H1 (cell line): ENCODE measurements at regions not wholly inside any gene's neighbourhood (a gene's known extent, or its start where the extent isn't known, plus 50 kb on each side); places are given as distances from the start of the nearest gene placed in this dataset.

Experiments used
- CHD1 ChIP-seq: IDR thresholded peaks from 2 replicates; pipeline ENCODE4 v1.6.1; 2012; ENCODE audit warnings: low read depth, low read length, improper control_type of control experiment
- CTBP2 ChIP-seq: IDR thresholded peaks from 2 replicates; pipeline ENCODE4 v1.7.0; 2011; ENCODE audit warnings: borderline replicate concordance, mild to moderate bottlenecking, moderate library complexity, mixed read lengths, low read length; ENCODE audit not compliant: insufficient read depth, insufficient read length
- EZH2 ChIP-seq: fragments of 200-600 bp; sonication (generic); IDR thresholded peaks from 2 replicates; pipeline ENCODE4 v1.7.1; 2012; ENCODE audit warnings: low read depth, mild to moderate bottlenecking, moderate library complexity, low read length, inconsistent platforms; ENCODE audit not compliant: severe bottlenecking
- GABPA ChIP-seq: IDR thresholded peaks from 2 replicates; pipeline ENCODE4 v1.6.1; 2011; ENCODE audit warnings: mild to moderate bottlenecking, low read length, moderate library complexity, borderline replicate concordance; ENCODE audit not compliant: insufficient read depth
- HDAC2 ChIP-seq, 2 experiments: fragments of 300-600 bp in 1 of 2; sonication (generic) in 1 of 2; IDR thresholded peaks; 2 replicates each; pipeline ENCODE4 v1.6.1; 2011 to 2012; ENCODE audit warnings: low read depth in 2 of 2, low read length in 2 of 2, mild to moderate bottlenecking in 2 of 2, moderate library complexity in 2 of 2, borderline replicate concordance in 1 of 2, inconsistent platforms in 1 of 2
- PHF8 ChIP-seq: fragments of 200-600 bp; sonication (generic); conservative IDR thresholded peaks from 2 replicates; pipeline ENCODE4 v1.7.1; 2012; ENCODE audit warnings: low read depth, mild to moderate bottlenecking, inconsistent platforms, low read length, moderate library complexity
- POLR2A ChIP-seq, 2 experiments: IDR thresholded peaks; 1 replicate in 1 of 2; 2 replicates in 1 of 2; pipeline ENCODE4 v1.6.1; 2011; ENCODE audit warnings: low read depth in 2 of 2, low read length in 2 of 2, mild to moderate bottlenecking in 2 of 2; ENCODE audit errors: control extremely low read depth in 1 of 2
- POLR2AphosphoS5 ChIP-seq: IDR thresholded peaks from 2 replicates; pipeline ENCODE4 v1.6.1; 2011; ENCODE audit warnings: low read depth, low read length
- RFX5 ChIP-seq: IDR thresholded peaks from 2 replicates; pipeline ENCODE4 v1.6.1; 2011; ENCODE audit warnings: low read depth, low read length, improper control_type of control experiment, borderline replicate concordance
- SUZ12 ChIP-seq: fragments of 200-600 bp; sonication (generic); IDR thresholded peaks from 2 replicates; pipeline ENCODE4 v1.6.1; 2012; ENCODE audit warnings: mild to moderate bottlenecking, inconsistent platforms, low read length, moderate library complexity, mixed read lengths
- TAF1 ChIP-seq: IDR thresholded peaks from 2 replicates; pipeline ENCODE4 v1.6.1; 2011; ENCODE audit warnings: mild to moderate bottlenecking, low read depth, low read length
- YY1 ChIP-seq: IDR thresholded peaks from 2 replicates; pipeline ENCODE4 v1.6.1; 2011; ENCODE audit warnings: low read depth, mild to moderate bottlenecking, low read length
- TF ChIP-seq, protein P1 (sequence below), 3 experiments: IDR thresholded peaks; 1 replicate in 2 of 3; 2 replicates in 1 of 3; pipeline versions ENCODE4 v1.5.1 to v1.6.1; 2011; ENCODE audit warnings: low read length in 3 of 3, mild to moderate bottlenecking in 3 of 3, inconsistent platforms in 2 of 3, low read depth in 1 of 3, moderate library complexity in 1 of 3; ENCODE audit not compliant: insufficient read depth in 1 of 3; ENCODE audit errors: control extremely low read depth in 1 of 3
- TF ChIP-seq, protein P2 (sequence below): IDR thresholded peaks from 2 replicates; pipeline ENCODE4 v1.6.1; 2012; ENCODE audit warnings: inconsistent platforms

DNA sequence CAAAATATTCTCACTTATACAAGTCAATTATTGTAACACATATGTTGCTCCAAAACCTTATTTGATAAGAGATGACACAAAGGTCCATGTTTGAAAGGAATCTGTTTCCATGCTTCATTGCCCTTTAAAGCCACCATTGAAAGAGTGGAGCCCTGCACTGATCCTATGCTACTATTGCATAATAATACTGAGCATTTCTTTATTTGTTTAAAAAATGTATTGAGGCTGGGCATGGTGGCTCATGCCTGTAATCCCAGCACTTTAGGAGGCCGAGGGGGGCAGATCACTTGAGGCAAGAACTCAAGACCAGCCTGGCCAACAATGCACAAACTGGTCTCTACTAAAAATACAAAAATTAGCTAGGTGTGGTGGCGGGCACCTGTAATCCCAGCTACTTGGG is 178.8 kb upstream of the STARD13 start:
- no peak for TF ChIP-seq POLR2AphosphoS5
- TF ChIP-seq, protein P1, sequence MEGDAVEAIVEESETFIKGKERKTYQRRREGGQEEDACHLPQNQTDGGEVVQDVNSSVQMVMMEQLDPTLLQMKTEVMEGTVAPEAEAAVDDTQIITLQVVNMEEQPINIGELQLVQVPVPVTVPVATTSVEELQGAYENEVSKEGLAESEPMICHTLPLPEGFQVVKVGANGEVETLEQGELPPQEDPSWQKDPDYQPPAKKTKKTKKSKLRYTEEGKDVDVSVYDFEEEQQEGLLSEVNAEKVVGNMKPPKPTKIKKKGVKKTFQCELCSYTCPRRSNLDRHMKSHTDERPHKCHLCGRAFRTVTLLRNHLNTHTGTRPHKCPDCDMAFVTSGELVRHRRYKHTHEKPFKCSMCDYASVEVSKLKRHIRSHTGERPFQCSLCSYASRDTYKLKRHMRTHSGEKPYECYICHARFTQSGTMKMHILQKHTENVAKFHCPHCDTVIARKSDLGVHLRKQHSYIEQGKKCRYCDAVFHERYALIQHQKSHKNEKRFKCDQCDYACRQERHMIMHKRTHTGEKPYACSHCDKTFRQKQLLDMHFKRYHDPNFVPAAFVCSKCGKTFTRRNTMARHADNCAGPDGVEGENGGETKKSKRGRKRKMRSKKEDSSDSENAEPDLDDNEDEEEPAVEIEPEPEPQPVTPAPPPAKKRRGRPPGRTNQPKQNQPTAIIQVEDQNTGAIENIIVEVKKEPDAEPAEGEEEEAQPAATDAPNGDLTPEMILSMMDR (IDR thresholded peaks at IDR 0.05; ENCODE audit: control extremely low read depth in 1 of 3, insufficient read depth in 1 of 3, low read depth in 1 of 3, low read length in 3 of 3) = no peak
- no peak for TF ChIP-seq POLR2A (IDR thresholded peaks at IDR 0.05; ENCODE audit: control extremely low read depth in 1 of 2, low read depth in 2 of 2, low read length in 2 of 2)
- TF ChIP-seq EZH2 = no peak
- TF ChIP-seq, protein P2, sequence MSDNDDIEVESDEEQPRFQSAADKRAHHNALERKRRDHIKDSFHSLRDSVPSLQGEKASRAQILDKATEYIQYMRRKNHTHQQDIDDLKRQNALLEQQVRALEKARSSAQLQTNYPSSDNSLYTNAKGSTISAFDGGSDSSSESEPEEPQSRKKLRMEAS = no peak
- TF ChIP-seq HDAC2 (IDR thresholded peaks at IDR 0.05; ENCODE audit: borderline replicate concordance in 1 of 2, low read depth in 2 of 2, low read length in 2 of 2) = no peak
- no peak for TF ChIP-seq YY1
- no peak for TF ChIP-seq CTBP2
- no peak for TF ChIP-seq GABPA
- no peak for TF ChIP-seq CHD1
- no peak for TF ChIP-seq TAF1
- no peak for TF ChIP-seq RFX5
- no peak for TF ChIP-seq PHF8
- TF ChIP-seq SUZ12 = no peak
